Ishikawa (cell line): ENCODE measurements at regions not wholly inside any gene's neighbourhood (a gene's known extent, or its start where the extent isn't known, plus 50 kb on each side); places are given as distances from the start of the nearest gene placed in this dataset.

Experiments
- CEBPB ChIP-seq: IDR thresholded peaks from 2 replicates; pipeline ENCODE4 v1.6.1; 2012
- CREB1 ChIP-seq: IDR thresholded peaks from 2 replicates; pipeline ENCODE4 v1.6.1; 2012; ENCODE audit warnings: low read depth
- EGR1 ChIP-seq: IDR thresholded peaks from 2 replicates; pipeline ENCODE4 v1.6.1; 2012
- EP300 ChIP-seq: IDR thresholded peaks from 2 replicates; pipeline ENCODE4 v1.6.1; 2012; ENCODE audit warnings: borderline replicate concordance
- FOXM1 ChIP-seq: IDR thresholded peaks from 2 replicates; pipeline ENCODE4 v1.6.1; 2012; ENCODE audit warnings: low read depth, borderline replicate concordance
- NFIC ChIP-seq: IDR thresholded peaks from 2 replicates; pipeline ENCODE4 v1.6.1; 2012
- RAD21 ChIP-seq: IDR thresholded peaks from 2 replicates; pipeline ENCODE4 v1.6.1; 2012; ENCODE audit warnings: low read depth
- REST ChIP-seq: IDR thresholded peaks from 2 replicates; pipeline ENCODE4 v1.6.1; 2012; ENCODE audit warnings: low read depth, mild to moderate bottlenecking
- TAF1 ChIP-seq: IDR thresholded peaks from 2 replicates; pipeline ENCODE4 v1.6.1; 2012; ENCODE audit warnings: low read depth, mild to moderate bottlenecking
- TCF12 ChIP-seq: IDR thresholded peaks from 2 replicates; pipeline ENCODE4 v1.6.1; 2012; ENCODE audit warnings: low read depth
- TEAD4 ChIP-seq: IDR thresholded peaks from 2 replicates; pipeline ENCODE4 v1.6.1; 2012
- YY1 ChIP-seq: IDR thresholded peaks from 2 replicates; pipeline ENCODE4 v1.6.1; 2012; ENCODE audit warnings: low read depth
- ZBTB7A ChIP-seq: IDR thresholded peaks from 2 replicates; pipeline ENCODE4 v1.6.1; 2012; ENCODE audit warnings: low read depth
- TF ChIP-seq, protein P1 (sequence below): IDR thresholded peaks from 2 replicates; pipeline ENCODE4 v1.6.1; 2012
- TF ChIP-seq, protein P2 (sequence below): IDR thresholded peaks from 2 replicates; pipeline ENCODE4 v1.6.1; 2012

DNA sequence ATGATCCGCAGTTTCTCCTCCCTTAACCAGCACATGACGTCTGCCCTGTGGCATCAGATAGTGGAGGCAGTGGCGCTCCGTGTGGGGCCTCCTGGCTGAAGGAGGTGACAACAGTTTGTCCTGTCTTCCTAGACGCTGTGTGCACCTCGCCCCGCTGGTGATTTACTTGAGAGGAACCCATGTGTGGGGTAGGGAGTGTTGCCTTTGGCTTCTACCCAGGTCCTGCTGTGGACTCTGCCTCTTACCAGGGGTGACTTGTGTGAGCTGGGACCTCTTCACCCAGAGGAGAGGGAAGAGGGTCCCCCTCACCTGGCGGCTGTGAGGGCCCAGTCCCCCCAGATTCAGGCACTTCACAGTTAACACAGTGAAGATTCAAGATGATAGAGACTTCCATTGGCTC is 77.6 kb downstream of the TMEM18 start:
- TF ChIP-seq CREB1 (no peak), CEBPB (no peak), YY1 (no peak), NFIC (no peak), EGR1 (no peak), TAF1 (no peak), RAD21 (no peak), REST (no peak), ZBTB7A (no peak), TEAD4 (no peak), FOXM1 (no peak), EP300 (no peak), TCF12 (no peak)
- TF ChIP-seq, protein P1, sequence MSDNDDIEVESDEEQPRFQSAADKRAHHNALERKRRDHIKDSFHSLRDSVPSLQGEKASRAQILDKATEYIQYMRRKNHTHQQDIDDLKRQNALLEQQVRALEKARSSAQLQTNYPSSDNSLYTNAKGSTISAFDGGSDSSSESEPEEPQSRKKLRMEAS: no peak
- TF ChIP-seq, protein P2, sequence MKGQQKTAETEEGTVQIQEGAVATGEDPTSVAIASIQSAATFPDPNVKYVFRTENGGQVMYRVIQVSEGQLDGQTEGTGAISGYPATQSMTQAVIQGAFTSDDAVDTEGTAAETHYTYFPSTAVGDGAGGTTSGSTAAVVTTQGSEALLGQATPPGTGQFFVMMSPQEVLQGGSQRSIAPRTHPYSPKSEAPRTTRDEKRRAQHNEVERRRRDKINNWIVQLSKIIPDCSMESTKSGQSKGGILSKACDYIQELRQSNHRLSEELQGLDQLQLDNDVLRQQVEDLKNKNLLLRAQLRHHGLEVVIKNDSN: no peak

- TF ChIP-seq TCF12: no peak
- no peak for TF ChIP-seq EP300
- no peak for TF ChIP-seq TEAD4
- no peak for TF ChIP-seq FOXM1
- TF ChIP-seq ZBTB7A: no peak
Measured at GRCh38 chr2:598058-598802, 79.0 kb downstream of the TMEM18 start.

GRCh38 chr2:595831-596592 is 81.2 kb downstream of the TMEM18 start:
- TF ChIP-seq TEAD4 (no peak), REST (no peak), CREB1 (no peak), TCF12 (no peak), TAF1 (no peak)

DNA sequence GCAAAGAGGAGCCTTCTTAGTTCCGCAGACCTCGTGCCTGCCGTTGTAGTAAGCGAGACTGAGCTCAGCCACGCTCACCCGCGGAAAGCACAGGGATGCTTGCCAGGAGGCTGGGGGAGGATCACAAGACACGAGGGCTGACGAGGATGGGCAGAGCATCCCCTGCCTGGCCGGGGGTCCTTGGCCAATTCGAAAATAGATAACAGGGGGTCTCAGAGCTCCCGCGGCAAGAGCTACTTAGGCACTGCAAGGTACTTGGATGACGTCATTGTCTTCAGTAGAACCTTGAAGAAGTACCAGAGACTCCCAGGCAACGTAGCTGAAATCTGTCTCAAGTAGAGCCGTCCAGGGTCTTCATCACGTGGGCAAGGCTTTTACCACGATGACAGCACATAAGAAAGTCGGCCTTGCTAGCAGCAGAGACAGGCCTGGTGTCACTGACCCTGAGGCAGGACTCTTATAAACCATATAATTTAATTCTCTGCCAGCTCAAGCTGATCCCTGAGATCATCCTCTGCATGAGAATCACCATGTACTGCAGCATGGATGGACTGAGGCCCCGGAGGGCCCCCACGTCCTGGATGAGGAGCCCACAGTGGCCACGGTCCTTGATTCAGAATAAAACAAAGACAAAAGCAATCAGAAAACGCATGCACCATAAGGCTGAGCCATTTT is 81.9 kb downstream of the TMEM18 start:
- TF ChIP-seq TCF12 (no peak), TAF1 (no peak), TEAD4 (no peak), EP300 (no peak), CREB1 (no peak)
- TF ChIP-seq, protein P2: no peak
- TF ChIP-seq, protein P1: no peak

DNA sequence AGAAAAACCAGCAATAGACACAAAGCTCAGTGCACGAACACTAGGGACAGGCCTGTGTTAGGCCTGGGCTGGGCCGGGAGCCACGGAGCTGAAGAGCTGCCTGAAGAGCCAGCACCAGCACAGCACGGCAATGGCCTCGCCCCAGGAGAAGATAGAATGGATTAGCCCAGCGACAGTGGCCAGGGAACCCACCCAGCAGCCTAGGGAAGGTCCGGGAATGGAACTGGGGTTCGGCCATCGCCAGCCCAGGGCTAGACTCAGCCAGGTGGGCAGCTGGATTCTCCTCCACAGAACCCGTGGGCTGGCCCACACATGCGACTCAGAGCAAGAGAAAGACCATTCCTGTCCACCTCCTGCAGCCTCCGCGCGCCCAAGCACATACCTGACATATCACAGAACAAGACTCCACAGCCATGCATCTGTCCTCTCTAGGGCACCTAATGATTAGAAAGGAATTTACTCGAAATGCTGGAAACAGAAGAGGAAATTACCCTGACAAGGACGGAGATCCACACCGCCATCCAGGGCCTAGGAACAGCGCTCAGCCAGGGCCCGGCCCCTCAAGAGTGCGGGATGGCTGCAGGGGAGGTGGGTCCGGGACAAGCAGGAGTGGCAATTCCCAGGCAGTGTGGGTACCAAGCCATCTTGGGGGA is 82.8 kb downstream of the TMEM18 start:
- TF ChIP-seq FOXM1 (no peak), CEBPB (no peak)

DNA sequence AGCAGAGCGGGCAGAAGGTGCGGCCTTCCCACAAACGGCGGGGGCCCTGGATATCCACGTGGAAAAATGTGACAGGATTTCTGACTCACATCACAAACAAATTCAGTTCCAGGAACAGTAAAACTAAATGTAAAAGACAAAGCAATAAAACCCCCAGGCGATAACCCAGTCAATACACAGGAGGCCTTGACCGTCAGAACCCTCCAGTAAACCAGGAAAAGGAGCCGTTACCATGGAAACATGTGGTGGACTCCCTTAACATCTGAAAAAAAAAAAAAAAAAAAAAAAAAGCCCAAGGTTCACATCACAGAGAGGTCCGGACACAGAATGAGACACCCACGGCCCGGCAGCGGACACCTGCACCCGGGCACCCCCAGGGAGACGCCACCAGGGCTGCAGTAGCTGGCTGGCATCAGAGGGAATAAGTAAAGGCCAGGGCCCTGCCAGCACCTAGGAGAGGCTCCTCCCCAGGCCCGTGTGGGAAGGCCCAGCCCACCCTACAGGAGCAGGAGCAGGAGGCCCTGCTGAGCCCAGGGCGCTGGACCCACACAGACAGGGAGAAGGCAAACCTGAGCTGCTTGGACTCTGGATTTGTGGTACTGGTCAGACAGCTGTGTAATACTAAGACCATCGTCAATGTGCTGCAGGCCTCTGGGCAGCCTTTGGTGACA is 83.7 kb downstream of the TMEM18 start:
- TF ChIP-seq CREB1 (no peak), EGR1 (no peak), EP300 (no peak), FOXM1 (no peak), NFIC (no peak)
